ENCODE measurements at regions not wholly inside any gene's neighbourhood (a gene's known extent, or its start where the extent isn't known, plus 50 kb on each side); places are given as distances from the start of the nearest gene placed in this dataset.

- Histone ChIP-seq H3K4me1 (ENCODE audit: control insufficient read depth in 5 of 5, insufficient read depth in 5 of 5, low read length in 5 of 5) (peaks cover 0 to 5% (median 0%) of the 10 kb centered on the region in 5 donors), H3K4me3 (no peak overlapping the region), H3K36me3 (ENCODE audit: control insufficient read depth in 4 of 4, insufficient read depth in 4 of 4, low read length in 4 of 4) (no peaks in the 10 kb centered on the region), H3K9me3 (ENCODE audit: control insufficient read depth in 4 of 4, insufficient read depth in 3 of 4, low read length in 3 of 4) (peaks cover 0 to 6% (median 0%) of the 10 kb centered on the region in 4 donors), H3K27ac (ENCODE audit: low read depth in 1 of 2, low read length in 1 of 2) (no peak overlapping the region), H3K9ac (ENCODE audit: insufficient read depth in 1 of 2, low read length in 2 of 2) (no peak overlapping the region), H3K27me3 (ENCODE audit: control insufficient read depth in 3 of 3, insufficient read depth in 3 of 3, low read length in 2 of 3) (no peaks in the 10 kb centered on the region)
- ATAC-seq (ENCODE audit: insufficient read depth, low FRiP score), result no peak
- no peak for TF ChIP-seq CTCF (IDR thresholded peaks at IDR 0.05; ENCODE audit: control extremely low read depth, extremely low read depth)
- DNase-seq, result no peak
- WGBS, 2 donors, result 82 to 86% methylated on average over 3 of the region's 3 CpGs
Observed at GRCh38 chr4:110367156-110367555, 108.8 kb upstream of the ENPEP start.

- H3K9ac ChIP-seq (ENCODE audit: insufficient read depth in 1 of 2, low read length in 2 of 2), result no peak overlapping the region
- peaks cover 0 to 5% (median 0%) of the 10 kb centered on the region in 5 donors for H3K4me1 ChIP-seq (ENCODE audit: control insufficient read depth in 5 of 5, insufficient read depth in 5 of 5, low read length in 5 of 5)
- no peaks in the 10 kb centered on the region for H3K27me3 ChIP-seq (ENCODE audit: control insufficient read depth in 3 of 3, insufficient read depth in 3 of 3, low read length in 2 of 3)
- no peak for ATAC-seq (ENCODE audit: insufficient read depth, low FRiP score)
- 65 to 83% methylated on average over 1 of the region's 1 CpG for WGBS, 2 donors
- H3K4me3 ChIP-seq, result no peak overlapping the region
- no peak for DNase-seq
- no peak for TF ChIP-seq CTCF (IDR thresholded peaks at IDR 0.05; ENCODE audit: control extremely low read depth, extremely low read depth)
- H3K27ac ChIP-seq (ENCODE audit: low read depth in 1 of 2, low read length in 1 of 2), result peak overlapping the region in 1 of 2 donors; percentile 33
- no peaks in the 10 kb centered on the region for H3K36me3 ChIP-seq (ENCODE audit: control insufficient read depth in 4 of 4, insufficient read depth in 4 of 4, low read length in 4 of 4)
- H3K9me3 ChIP-seq (ENCODE audit: control insufficient read depth in 4 of 4, insufficient read depth in 3 of 4, low read length in 3 of 4), result peaks cover 0 to 6% (median 0%) of the 10 kb centered on the region in 4 donors
Observed at GRCh38 chr4:110365761-110366160, 110.2 kb upstream of the ENPEP start.

- no peak overlapping the region for H3K4me3 ChIP-seq
- peak in 2 of 3 donors; percentile 7 to 40 for DNase-seq
- H3K27ac ChIP-seq (ENCODE audit: low read depth in 1 of 2, low read length in 1 of 2), result peak overlapping the region in 1 of 2 donors; percentile 23
- peaks cover 0 to 5% (median 0%) of the 10 kb centered on the region in 4 donors for H3K9me3 ChIP-seq (ENCODE audit: control insufficient read depth in 4 of 4, insufficient read depth in 3 of 4, low read length in 3 of 4)
- TF ChIP-seq CTCF (IDR thresholded peaks at IDR 0.05; ENCODE audit: control extremely low read depth, extremely low read depth), result no peak
- WGBS, 2 donors, result 69 to 80% methylated on average over 3 of the region's 3 CpGs
- H3K27me3 ChIP-seq (ENCODE audit: control insufficient read depth in 3 of 3, insufficient read depth in 3 of 3, low read length in 2 of 3), result no peaks in the 10 kb centered on the region
- ATAC-seq (ENCODE audit: insufficient read depth, low FRiP score), result no peak
- no peak overlapping the region for H3K9ac ChIP-seq (ENCODE audit: insufficient read depth in 1 of 2, low read length in 2 of 2)
- H3K36me3 ChIP-seq (ENCODE audit: control insufficient read depth in 4 of 4, insufficient read depth in 4 of 4, low read length in 4 of 4), result no peaks in the 10 kb centered on the region
- peaks cover 0 to 5% (median 0%) of the 10 kb centered on the region in 5 donors for H3K4me1 ChIP-seq (ENCODE audit: control insufficient read depth in 5 of 5, insufficient read depth in 5 of 5, low read length in 5 of 5)
Observed at GRCh38 chr4:110364911-110365520, 110.9 kb upstream of the ENPEP start.

- Histone ChIP-seq H3K36me3 (ENCODE audit: control insufficient read depth in 4 of 4, insufficient read depth in 4 of 4, low read length in 4 of 4) (no peaks in the 10 kb centered on the region), H3K27ac (ENCODE audit: low read depth in 1 of 2, low read length in 1 of 2) (no peak overlapping the region), H3K27me3 (ENCODE audit: control insufficient read depth in 3 of 3, insufficient read depth in 3 of 3, low read length in 2 of 3) (no peaks in the 10 kb centered on the region), H3K4me1 (ENCODE audit: control insufficient read depth in 5 of 5, insufficient read depth in 5 of 5, low read length in 5 of 5) (peaks cover 0 to 5% (median 0%) of the 10 kb centered on the region in 5 donors), H3K9me3 (ENCODE audit: control insufficient read depth in 4 of 4, insufficient read depth in 3 of 4, low read length in 3 of 4) (peaks cover 0 to 2% (median 0%) of the 10 kb centered on the region in 4 donors), H3K9ac (ENCODE audit: insufficient read depth in 1 of 2, low read length in 2 of 2) (no peak overlapping the region), H3K4me3 (no peak overlapping the region)
- 22 to 23% methylated on average over 2 of the region's 2 CpGs for WGBS, 2 donors
- TF ChIP-seq CTCF (IDR thresholded peaks at IDR 0.05; ENCODE audit: control extremely low read depth, extremely low read depth), result no peak
- peak in 1 of 3 donors; percentile 13 for DNase-seq
- no peak for ATAC-seq (ENCODE audit: insufficient read depth, low FRiP score)
Observed at GRCh38 chr4:110361921-110362320, 114.0 kb upstream of the ENPEP start.

All from lung (tissue), 11 donors.